Stimulated activated CD4-positive, alpha-beta T cell treated with anti-CD3 and anti-CD28 coated beads, TNF-alpha, amount 100 ng/mL, for 48 hours (primary cell): ENCODE measurements at regions not wholly inside any gene's neighbourhood (a gene's known extent, or its start where the extent isn't known, plus 50 kb on each side); places are given as distances from the start of the nearest gene placed in this dataset.
"Not testable (repeated sequence)": the region's sequence is repeated elsewhere in the genome, so short reads cannot be mapped to it uniquely, and the experiment has no call there.

ENCODE experiments used
- DNase-seq, 3 donors: peaks; one replicate each; pipeline ENCODE4 v3.0.0-alpha.2; 2020; ENCODE audit warnings: low read depth in 3 of 3

GRCh38 chr17:5951912-5952311 is 118.3 kb upstream of the WSCD1 start:
- DNase-seq, result no peak

- DNase-seq, result no peak
Measured at GRCh38 chr17:5952518-5952917, 117.7 kb upstream of the WSCD1 start.

- no peak for DNase-seq
Measured at GRCh38 chr17:5955764-5956163, 114.4 kb upstream of the WSCD1 start.

GRCh38 chr17:5958850-5959249 is 111.3 kb upstream of the WSCD1 start:
- no peak for DNase-seq

- DNase-seq, result no peak
Measured at GRCh38 chr17:5962371-5962770, 107.8 kb upstream of the WSCD1 start.

GRCh38 chr17:5971969-5972368 is 98.2 kb upstream of the WSCD1 start:
- DNase-seq, result no peak

- no peak for DNase-seq
Measured at GRCh38 chr17:5973410-5973809, 96.8 kb upstream of the WSCD1 start.

GRCh38 chr17:5975661-5976060 is 94.5 kb upstream of the WSCD1 start:
- no peak for DNase-seq

- DNase-seq, result no peak
Measured at GRCh38 chr17:5976251-5976650, 93.9 kb upstream of the WSCD1 start.

GRCh38 chr17:5978496-5978895 is 91.7 kb upstream of the WSCD1 start:
- no peak for DNase-seq

GRCh38 chr17:5980941-5981340 is 89.2 kb upstream of the WSCD1 start:
- no peak for DNase-seq

- no peak for DNase-seq
Measured at GRCh38 chr17:5986644-5987043, 83.5 kb upstream of the WSCD1 start.

- DNase-seq, result no peak
Measured at GRCh38 chr17:6000426-6000825, 69.8 kb upstream of the WSCD1 start.

GRCh38 chr17:6003221-6003620 is 67.0 kb upstream of the WSCD1 start:
- DNase-seq, result not testable (repeated sequence)

GRCh38 chr17:6005939-6006338 is 64.2 kb upstream of the WSCD1 start:
- no peak for DNase-seq

- no peak for DNase-seq
Measured at GRCh38 chr17:6011206-6011605, 59.0 kb upstream of the WSCD1 start.

GRCh38 chr17:6018788-6019187 is 51.4 kb upstream of the WSCD1 start:
- DNase-seq, result no peak

GRCh38 chr17:6019959-6020358 is 50.2 kb upstream of the WSCD1 start:
- DNase-seq, result peak in 1 of 3 donors; percentile 25

GRCh38 chr17:6020376-6021010 is 49.7 kb upstream of the WSCD1 start:
- no peak for DNase-seq
